ENCODE measurements at regions not wholly inside any gene's neighbourhood (a gene's known extent, or its start where the extent isn't known, plus 50 kb on each side); places are given as distances from the start of the nearest gene placed in this dataset.
"Not testable (repeated sequence)": the region's sequence is repeated elsewhere in the genome, so short reads cannot be mapped to it uniquely, and the experiment has no call there.

DNA sequence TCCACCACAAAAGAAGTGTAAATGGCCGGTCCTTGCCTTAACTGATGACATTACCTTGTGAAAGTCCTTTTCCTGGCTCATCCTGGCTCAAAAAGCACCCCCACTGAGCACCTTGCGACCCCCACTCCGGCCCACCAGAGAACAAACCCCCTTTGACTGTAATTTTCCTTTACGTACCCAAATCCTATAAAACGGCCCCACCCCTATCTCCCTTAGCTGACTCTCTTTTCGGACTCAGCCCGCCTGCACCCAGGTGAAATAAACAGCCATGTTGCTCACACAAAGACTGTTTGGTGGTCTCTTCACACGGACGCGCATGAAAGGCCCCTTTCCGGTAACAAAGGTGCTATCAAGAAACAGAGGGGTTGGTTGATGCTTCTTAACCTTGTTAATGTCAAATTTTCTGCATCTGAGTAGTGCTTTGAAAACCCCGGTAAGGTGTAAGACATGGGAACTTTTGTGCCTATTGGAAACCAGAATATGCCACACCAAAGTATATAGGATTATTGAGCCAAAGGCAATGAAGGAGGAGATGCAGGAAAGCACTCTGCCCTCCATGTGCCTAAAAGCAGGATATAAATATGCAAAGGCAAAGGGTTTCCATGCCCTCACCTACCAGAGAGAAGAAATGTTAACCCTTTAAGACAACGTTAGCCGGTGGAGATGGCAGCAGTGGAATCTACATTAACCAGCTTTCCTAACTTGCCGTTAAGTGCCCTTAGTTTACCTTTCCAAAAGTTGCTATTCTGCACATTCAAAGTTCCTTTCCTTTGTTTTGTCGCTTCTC, 105.4 kb upstream of the LDB2 start:
- intact Hi-C loops (cut with DNase I); DNase-seq (ENCODE audit: low spot score): not testable (repeated sequence)

DNA sequence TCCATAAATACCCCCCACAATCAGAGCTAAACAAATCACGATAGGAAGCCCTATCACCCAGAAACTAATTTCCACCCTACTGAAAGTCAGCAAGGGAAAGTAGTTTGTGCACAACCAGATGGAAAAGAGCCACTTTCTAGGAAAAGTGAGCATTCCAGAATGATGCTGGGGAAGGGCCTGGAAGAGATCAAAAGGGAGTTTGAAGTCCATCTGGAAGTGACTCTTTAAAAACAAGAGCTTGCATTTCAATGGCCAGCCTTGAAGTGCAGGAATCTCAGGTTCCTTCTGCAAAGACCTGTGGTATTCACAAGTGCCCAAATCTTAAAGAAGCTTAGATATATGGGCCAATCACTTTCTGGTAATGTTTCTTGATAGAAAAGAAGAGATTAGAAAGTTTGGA, 97.0 kb upstream of the LDB2 start:
- DNase-seq (ENCODE audit: low spot score): no peak
- intact Hi-C loops (cut with DNase I): no loop called here

DNA sequence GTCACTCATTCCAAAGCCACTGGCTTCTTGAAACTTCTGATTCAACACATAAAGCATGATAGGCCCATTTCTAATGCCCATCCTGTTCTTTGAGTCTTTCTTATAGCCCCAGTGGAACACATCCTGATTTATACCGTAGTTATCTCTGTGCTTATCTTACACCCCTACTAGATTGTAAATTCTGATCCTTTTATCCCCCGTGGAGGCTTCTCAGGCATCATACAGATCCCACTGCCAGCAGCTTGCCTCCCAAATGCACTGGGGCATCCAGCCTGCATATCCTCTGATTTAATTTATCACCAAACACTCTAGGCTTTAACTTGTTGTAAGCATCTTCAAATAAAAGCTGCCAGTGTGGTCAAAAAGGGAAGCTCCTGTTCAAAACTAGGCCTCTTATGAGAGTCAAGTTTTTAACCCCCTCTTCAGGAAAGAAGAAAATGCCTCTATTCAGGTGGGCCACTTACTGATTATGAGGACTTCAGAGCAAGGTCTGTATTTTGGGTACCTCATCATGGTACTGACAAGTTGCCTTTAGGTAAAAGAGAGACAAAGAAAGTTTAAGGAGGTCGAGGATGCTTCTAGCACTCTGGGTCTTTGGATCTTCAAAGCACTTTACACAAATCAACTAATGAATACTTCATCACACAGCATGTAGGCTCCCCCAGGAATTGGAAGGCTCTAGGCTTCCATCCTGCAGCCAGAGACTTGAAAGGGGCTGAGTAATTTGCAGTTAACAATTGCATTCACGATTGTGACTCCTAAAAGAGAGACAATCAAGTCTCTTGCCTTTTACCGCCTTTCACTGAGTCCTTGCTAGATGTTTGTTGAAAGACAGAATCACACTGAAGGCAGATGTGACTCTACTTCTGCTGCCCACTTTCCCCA, 95.8 kb upstream of the LDB2 start:
- intact Hi-C loops (cut with DNase I): no loop called here
- no peak for DNase-seq (ENCODE audit: low spot score)

DNA sequence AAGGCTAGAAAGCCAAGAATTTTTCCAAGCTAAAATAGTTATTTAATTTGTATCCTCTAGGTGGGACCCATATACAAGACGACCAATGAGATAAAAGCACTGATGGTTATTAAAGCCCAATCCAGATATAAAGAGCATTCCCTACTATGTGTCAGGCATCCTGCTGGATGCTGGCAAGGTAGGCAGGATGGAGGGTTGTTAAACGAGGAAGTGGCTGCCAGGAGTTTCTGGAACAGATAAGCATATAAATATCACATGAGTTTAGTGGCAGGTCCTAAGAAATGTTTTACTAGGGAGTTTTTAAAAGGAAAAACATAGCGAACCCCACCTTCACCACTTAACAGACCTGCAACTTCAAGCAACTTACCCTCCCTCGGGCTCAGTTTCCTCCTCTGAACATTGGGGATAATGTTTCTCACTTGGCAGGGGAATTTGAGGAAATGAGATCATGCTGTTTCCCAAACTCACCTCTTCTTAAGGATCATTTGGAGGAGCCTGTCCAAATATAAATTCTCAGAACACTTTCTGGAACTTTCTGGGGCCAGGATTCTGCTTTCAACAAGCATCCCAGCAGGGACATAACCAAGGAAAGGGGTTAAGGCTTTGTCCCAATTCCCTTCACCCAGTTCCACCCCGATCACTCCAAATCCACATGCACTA, 94.3 kb upstream of the LDB2 start:
- DNase-seq (ENCODE audit: low spot score): no peak
- intact Hi-C loops (cut with DNase I): no loop called here

DNA sequence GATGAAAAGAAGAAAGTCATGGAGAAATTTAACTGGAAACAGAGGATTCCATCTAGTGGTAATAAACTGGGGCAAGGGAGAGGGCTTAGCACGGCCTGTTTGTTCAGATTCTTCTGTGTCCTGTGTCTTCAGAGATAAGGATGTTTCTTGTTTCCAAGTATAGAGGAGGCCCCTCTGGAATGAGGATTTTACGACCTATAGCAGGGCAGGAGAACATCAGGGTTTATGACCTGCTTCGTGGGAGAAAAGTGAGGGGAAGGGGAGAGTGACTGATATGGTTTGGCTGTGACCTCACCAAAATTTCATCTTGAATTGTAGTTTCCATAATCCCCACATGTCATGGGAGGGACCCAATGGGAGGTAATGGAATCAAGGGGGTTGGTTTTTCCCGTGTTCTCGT, 93.0 kb upstream of the LDB2 start:
- DNase-seq (ENCODE audit: low spot score): no peak
- intact Hi-C loops (cut with DNase I): no loop called here

DNA sequence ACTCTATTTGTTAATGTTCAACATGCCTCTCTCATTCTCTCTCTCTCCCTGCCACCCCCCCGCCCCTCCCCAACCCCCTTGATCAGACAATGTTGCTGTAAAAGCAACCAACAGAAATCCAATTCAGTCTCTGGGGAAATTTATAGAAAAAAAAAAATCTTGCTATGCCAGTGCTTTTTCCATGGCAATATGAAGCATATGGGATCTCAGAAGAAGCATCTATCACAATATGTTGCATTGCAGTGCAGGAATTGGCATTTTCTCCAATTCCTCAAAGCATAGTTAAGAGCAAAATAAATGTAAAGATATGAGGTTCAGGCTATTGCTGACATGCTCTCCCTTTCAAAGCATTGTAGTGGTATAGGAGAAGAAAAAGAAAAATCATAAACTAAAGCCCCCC, 90.9 kb upstream of the LDB2 start:
- intact Hi-C loops (cut with DNase I): no loop called here
- DNase-seq (ENCODE audit: low spot score): no peak

DNA sequence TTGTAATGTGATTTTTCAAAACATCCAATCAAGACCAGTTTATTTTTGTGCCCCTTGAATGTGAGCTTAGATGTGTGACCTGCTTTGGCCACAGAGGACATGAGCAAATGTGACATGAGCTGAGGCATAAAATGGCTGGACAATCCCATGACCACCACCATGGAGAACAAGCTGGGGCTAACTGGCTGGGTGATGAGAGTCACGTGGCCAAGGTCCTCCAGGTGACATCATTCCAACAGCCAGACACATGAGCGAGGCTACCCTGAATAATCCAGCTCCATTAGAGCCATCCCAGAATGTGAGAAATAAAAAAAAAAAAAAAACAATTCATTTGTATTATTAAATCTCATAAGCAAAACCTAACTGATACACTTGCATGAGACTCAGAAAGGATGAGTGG, 90.4 kb upstream of the LDB2 start:
- intact Hi-C loops (cut with DNase I): no loop called here
- no peak for DNase-seq (ENCODE audit: low spot score)

DNA sequence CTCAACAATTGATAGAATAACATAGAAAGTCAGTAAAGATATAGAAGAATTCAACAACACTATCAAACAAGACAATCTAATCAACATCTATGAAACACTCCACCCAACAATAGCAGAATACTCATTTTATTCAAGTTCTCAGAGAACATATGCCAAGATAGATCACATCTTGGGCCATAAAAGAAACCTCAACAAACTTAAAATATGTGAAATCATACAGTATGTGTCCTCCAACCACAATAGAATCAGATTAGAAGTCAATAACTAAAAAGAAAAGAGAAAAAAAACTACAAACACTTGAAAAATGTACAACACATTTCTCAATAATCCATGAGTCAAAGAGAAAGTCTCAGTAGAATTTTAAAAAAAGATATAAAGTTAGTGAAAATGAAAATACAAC, 78.6 kb upstream of the LDB2 start:
- intact Hi-C loops (cut with DNase I): no loop called here
- DNase-seq (ENCODE audit: low spot score): no peak

DNA sequence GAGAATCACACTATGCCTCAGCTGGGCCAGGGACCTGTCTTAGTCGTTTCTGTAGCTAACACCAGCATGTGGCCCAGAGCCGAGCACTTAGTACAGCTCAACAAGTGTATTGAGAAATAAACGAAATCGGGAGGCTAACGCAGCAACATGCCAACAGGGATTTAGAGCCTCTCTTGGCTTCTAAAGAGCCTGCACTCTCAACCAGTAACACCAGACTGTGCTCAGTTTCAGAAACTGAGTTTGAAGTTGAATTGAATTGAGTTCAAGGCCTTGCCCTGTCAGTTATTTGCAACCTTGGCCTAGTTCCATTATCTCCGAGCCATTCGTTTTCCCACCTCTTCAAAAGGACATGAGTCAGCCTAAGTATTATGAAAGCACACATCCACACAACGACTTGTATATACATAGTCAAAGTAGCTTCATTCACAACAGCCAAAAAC, 71.3 kb upstream of the LDB2 start:
- intact Hi-C loops (cut with DNase I): no loop called here

DNA sequence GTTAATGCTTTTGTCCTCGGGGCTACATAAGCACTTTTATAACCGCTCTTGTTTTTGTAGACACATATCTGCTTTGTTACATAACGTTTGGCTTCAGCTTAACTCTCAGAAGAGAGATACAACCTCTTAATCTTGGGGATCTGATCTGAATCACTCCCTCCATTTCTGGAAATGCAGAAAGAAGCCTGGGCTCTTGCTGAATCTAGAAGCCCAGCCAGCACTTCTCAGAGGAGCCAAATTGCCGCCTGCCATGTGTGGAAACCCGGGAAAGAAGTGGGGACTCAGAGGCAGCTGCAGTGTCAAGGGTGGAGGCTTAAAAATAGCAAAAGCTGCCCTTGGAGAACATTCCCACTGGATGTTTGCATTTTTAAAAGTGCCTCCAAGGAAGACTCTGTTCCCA, 69.3 kb upstream of the LDB2 start:
- DNase-seq (ENCODE audit: low spot score): no peak
- intact Hi-C loops (cut with DNase I): no loop called here

More for the DNA sequence above, 71.3 kb upstream of the LDB2 start:
- DNase-seq (ENCODE audit: low spot score): no peak

DNA sequence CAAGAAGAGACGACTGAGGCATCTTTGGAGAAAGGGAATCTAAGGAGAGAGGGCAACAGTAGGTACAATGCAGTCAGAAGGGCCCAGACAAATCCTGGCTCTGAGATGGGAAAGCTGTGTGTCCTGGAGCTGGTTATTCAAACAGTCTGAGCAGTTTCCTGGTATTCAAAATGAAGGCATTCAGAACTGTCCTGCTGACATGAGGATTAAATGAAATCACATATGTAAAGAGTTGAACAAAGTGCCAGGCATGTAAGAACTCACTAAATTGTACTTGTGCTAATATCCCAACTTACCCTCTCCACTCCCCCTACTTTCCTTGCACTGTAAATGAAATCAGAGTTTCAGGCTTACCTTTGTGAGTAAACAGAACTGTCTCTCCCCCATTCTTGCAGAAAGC, 60.9 kb upstream of the LDB2 start:
- intact Hi-C loops (cut with DNase I): no loop called here
- no peak for DNase-seq (ENCODE audit: low spot score)

DNA sequence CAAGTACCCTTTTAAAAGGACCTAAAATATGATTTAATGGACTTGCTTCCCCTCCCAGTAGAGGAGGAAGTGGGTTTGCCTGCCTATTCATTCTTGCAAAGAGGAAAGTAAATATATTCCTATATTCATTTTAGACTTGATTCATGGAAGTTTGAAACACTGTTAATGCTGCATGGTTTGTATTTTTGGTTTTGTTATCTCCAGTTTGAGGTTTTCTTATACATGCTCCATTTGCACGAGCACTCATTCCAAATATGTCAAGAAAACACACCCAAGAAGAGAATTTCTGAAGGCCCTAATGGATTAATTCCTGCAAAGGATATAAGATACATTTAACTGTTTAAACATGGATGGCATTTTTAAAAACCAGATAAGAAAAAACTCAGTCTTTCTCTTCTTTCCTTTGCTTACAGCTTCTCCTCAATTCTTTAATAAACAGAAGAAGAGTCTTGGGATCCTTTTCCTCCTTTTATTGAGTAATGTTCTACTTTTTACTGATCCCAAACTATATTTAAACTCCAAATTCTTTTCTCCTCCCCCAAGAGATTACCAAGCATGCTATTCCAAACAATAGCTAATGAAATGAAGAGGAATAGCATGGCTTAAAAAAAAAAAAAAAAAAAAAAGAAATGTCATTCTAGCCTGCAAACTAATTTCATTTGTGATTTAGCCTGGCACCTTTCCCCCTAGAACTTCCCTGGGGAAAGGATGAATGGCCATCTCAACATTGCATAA, 54.6 kb upstream of the LDB2 start:
- no peak for DNase-seq (ENCODE audit: low spot score)
- intact Hi-C loops (cut with DNase I): no loop called here

DNA sequence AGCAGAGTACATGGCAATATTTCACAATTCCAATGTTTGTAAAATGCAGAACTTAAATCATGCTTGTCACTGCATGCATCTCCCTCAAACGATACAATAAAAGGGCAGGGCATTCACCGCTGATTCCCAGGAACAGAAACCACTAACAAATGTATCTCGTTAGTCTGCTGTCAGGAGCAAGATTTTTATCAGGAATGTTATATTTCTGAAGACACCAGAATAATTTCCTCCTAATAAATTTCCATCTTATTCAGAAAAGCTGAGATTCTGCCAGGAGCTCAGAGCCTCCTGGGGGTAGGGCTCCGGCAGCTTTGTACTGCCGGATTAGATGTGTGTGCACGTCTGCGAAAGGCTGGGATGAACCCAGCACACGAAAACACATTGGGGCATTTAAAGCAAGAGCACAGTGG, 54.0 kb upstream of the LDB2 start:
- no peak for DNase-seq (ENCODE audit: low spot score)
- intact Hi-C loops (cut with DNase I): no loop called here

Measured in cardiac septum (tissue), 1 donor.